ENCODE measurements at regions not wholly inside any gene's neighbourhood (a gene's known extent, or its start where the extent isn't known, plus 50 kb on each side); places are given as distances from the start of the nearest gene placed in this dataset.

DNA sequence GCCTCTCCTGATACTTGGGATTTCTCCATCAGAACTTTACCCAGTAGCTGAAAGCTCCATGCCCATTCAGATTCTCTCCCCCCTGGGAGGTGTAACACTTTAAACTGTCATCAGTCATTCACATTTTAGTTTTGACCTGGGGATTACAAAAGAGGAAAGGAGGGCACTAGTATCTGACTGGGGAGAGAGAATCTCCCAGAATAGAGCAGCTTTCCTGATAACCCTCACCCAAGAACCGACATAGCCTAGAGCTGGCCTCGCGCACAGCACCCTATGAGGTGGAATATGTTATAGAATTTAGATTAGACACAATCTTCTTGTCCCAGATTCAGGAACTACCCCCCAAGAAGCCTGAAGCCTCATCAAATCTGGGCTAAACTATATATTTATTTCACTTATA is 950.2 kb upstream of the TENM3 start:
- no peak overlapping the region for H2BK20ac ChIP-seq (ENCODE audit: low read depth, low read length)
- in situ Hi-C loops (cut with MboI; ENCODE audit: low sequenced_read_pairs) (no loop called here), intact Hi-C loops (cut with micrococcal nuclease) (no loop called here), dilution Hi-C loops (cut with HindIII; ENCODE audit: low sequenced_read_pairs, unreplicated experiment) (no loop called here)
- H2BK120ac ChIP-seq (ENCODE audit: low read depth, low read length), result no peak overlapping the region
- no CpG with 5 or more reads among the region's 3 CpGs for WGBS, 2 experiments (ENCODE audit: extremely low coverage in 2 of 2, insufficient read length in 1 of 2)
- no peak overlapping the region for H2AK9ac ChIP-seq (replicated peaks; ENCODE audit: low read depth, low read length, poor library complexity)
- no peak overlapping the region for H4K8ac ChIP-seq (ENCODE audit: low read depth in 2 of 2, low read length in 2 of 2)
- H4K91ac ChIP-seq (ENCODE audit: insufficient read depth, low read depth, low read length), result no peak overlapping the region
- no peak overlapping the region for H2BK15ac ChIP-seq (ENCODE audit: low read depth, low read length)
- DNase-seq (no peak), ATAC-seq (ENCODE audit: low read depth) (no peak)
- H3K14ac ChIP-seq (replicated peaks; ENCODE audit: low read depth, low read length), result no peak overlapping the region
- H3K56ac ChIP-seq (ENCODE audit: extremely low read depth, insufficient read depth, low read length), result no peak overlapping the region
- H3K4me1 ChIP-seq (ENCODE audit: control insufficient read depth, insufficient read depth, low read length), result no peaks in the 10 kb centered on the region
- H2AK5ac ChIP-seq (ENCODE audit: low read depth, low read length), result no peak overlapping the region
- no peaks in the 10 kb centered on the region for H4K20me1 ChIP-seq (ENCODE audit: insufficient read depth, low read length)
- no peak overlapping the region for H4K5ac ChIP-seq (ENCODE audit: low read depth, low read length)
- H3K27me3 ChIP-seq (ENCODE audit: control insufficient read depth, insufficient read depth, low read length), result no peaks in the 10 kb centered on the region
- POLR2A ChIA-PET (ENCODE audit: unreplicated experiment), result no interaction called here
- no peak overlapping the region for H3K4me3 ChIP-seq (ENCODE audit: insufficient read depth, low read depth, low read length)
- TF ChIP-seq MXI1 (IDR thresholded peaks at IDR 0.05; ENCODE audit: borderline replicate concordance, low read depth, low read length) (no peak), MAZ (IDR thresholded peaks at IDR 0.05; ENCODE audit: borderline replicate concordance, low read depth, low read length) (no peak), RAD21 (IDR thresholded peaks at IDR 0.05; ENCODE audit: low read length) (no peak), SMC3 (IDR thresholded peaks at IDR 0.05; ENCODE audit: low read depth, low read length) (no peak), CHD1 (IDR thresholded peaks at IDR 0.05; ENCODE audit: low read depth, low read length) (no peak), FOS (IDR thresholded peaks at IDR 0.05; ENCODE audit: low read depth, low read length) (no peak)
- TF ChIP-seq, protein P1, sequence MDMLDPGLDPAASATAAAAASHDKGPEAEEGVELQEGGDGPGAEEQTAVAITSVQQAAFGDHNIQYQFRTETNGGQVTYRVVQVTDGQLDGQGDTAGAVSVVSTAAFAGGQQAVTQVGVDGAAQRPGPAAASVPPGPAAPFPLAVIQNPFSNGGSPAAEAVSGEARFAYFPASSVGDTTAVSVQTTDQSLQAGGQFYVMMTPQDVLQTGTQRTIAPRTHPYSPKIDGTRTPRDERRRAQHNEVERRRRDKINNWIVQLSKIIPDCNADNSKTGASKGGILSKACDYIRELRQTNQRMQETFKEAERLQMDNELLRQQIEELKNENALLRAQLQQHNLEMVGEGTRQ (IDR thresholded peaks at IDR 0.05; ENCODE audit: low read depth, low read length), result no peak
- TF ChIP-seq, protein P2, sequence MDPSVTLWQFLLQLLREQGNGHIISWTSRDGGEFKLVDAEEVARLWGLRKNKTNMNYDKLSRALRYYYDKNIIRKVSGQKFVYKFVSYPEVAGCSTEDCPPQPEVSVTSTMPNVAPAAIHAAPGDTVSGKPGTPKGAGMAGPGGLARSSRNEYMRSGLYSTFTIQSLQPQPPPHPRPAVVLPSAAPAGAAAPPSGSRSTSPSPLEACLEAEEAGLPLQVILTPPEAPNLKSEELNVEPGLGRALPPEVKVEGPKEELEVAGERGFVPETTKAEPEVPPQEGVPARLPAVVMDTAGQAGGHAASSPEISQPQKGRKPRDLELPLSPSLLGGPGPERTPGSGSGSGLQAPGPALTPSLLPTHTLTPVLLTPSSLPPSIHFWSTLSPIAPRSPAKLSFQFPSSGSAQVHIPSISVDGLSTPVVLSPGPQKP (IDR thresholded peaks at IDR 0.05; ENCODE audit: borderline replicate concordance, low read depth, low read length), result no peak
- H3K79me1 ChIP-seq (ENCODE audit: low read depth in 1 of 2, low read length in 2 of 2), result no peaks in the 10 kb centered on the region
- H3K9me3 ChIP-seq (ENCODE audit: control insufficient read depth, insufficient read depth, low read length), result no peaks in the 10 kb centered on the region
- no peak overlapping the region for H2BK5ac ChIP-seq (ENCODE audit: low read depth, low read length, poor library complexity, severe bottlenecking)
- no peak overlapping the region for H3K9ac ChIP-seq (ENCODE audit: low read depth, low read length)
- H3K9me1 ChIP-seq (ENCODE audit: insufficient read depth, low read length), result no peaks in the 10 kb centered on the region
- no peak overlapping the region for H3K18ac ChIP-seq (ENCODE audit: low read depth, low read length)
- no peak overlapping the region for H3K27ac ChIP-seq (ENCODE audit: insufficient read depth, low read length)
- H3K4ac ChIP-seq (ENCODE audit: low read depth, low read length), result no peak overlapping the region
- H3K4me2 ChIP-seq (ENCODE audit: low read depth, low read length), result no peak overlapping the region
- no peak overlapping the region for H3K23ac ChIP-seq (ENCODE audit: low read depth, low read length)
- H3K36me3 ChIP-seq (ENCODE audit: control insufficient read depth, insufficient read depth, low read length), result no peaks in the 10 kb centered on the region
- CTCF ChIA-PET, result no interaction called here
- H2AFZ ChIP-seq (replicated peaks; ENCODE audit: low read length, poor library complexity), result no peak overlapping the region
- no TSS peak for BruUV-seq (replicated peaks)

Measured in IMR-90 (cell line).